OCI-LY7 (cell line): ENCODE measurements at regions not wholly inside any gene's neighbourhood (a gene's known extent, or its start where the extent isn't known, plus 50 kb on each side); places are given as distances from the start of the nearest gene placed in this dataset.

Experiments
- EZH2phosphoT487 ChIP-seq: fragments of 200-600 bp; sonication (generic); IDR thresholded peaks from 2 replicates; pipeline ENCODE4 v1.6.1; 2018; ENCODE audit warnings: low read depth, borderline replicate concordance, mild to moderate bottlenecking, mixed run types, antibody characterized with exemption, low read length, moderate library complexity, mixed read lengths
- TF ChIP-seq, protein P1 (sequence below): fragments of 200-600 bp; sonication (generic); conservative IDR thresholded peaks from 2 replicates; pipeline ENCODE4 v1.5.1; 2014; ENCODE audit warnings: mild to moderate bottlenecking, antibody characterized with exemption, low read length, moderate library complexity, mixed read lengths

- TF ChIP-seq, protein P1, sequence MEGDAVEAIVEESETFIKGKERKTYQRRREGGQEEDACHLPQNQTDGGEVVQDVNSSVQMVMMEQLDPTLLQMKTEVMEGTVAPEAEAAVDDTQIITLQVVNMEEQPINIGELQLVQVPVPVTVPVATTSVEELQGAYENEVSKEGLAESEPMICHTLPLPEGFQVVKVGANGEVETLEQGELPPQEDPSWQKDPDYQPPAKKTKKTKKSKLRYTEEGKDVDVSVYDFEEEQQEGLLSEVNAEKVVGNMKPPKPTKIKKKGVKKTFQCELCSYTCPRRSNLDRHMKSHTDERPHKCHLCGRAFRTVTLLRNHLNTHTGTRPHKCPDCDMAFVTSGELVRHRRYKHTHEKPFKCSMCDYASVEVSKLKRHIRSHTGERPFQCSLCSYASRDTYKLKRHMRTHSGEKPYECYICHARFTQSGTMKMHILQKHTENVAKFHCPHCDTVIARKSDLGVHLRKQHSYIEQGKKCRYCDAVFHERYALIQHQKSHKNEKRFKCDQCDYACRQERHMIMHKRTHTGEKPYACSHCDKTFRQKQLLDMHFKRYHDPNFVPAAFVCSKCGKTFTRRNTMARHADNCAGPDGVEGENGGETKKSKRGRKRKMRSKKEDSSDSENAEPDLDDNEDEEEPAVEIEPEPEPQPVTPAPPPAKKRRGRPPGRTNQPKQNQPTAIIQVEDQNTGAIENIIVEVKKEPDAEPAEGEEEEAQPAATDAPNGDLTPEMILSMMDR: no peak
- TF ChIP-seq EZH2phosphoT487: no peak
Measured at GRCh38 chr3:115401851-115402501, 221.3 kb upstream of the GAP43 start.
